ENCODE measurements at regions not wholly inside any gene's neighbourhood (a gene's known extent, or its start where the extent isn't known, plus 50 kb on each side); places are given as distances from the start of the nearest gene placed in this dataset.

DNA sequence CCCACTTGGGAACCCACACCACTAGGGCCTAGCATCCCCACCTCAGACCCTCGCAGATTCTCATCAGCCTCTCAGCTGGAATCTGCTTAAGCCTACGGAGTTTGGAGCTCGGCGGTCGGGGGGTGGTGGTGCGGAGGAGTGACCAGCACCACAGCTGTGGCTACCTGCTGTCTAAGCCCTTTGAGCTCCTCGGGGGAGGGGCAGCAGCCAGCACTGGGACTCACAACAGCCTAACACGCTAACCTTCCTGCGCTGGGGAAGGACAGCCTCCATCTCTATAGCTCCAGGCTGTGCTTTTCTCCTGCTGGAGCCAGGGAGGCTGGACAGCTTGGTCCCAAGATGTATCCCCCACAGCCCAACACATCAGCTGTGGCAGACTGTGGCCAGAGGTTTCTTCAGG lies 281.5 kb downstream of the USP46 start:
- BruUV-seq (replicated peaks): no TSS peak
- no peak overlapping the region for H3K4me3 ChIP-seq (ENCODE audit: insufficient read depth, low read depth, low read length)
- H4K5ac ChIP-seq (ENCODE audit: low read depth, low read length): no peak overlapping the region
- no peak overlapping the region for H3K23ac ChIP-seq (ENCODE audit: low read depth, low read length)
- no peak overlapping the region for H4K8ac ChIP-seq (ENCODE audit: low read depth in 2 of 2, low read length in 2 of 2)
- no peak overlapping the region for H2BK20ac ChIP-seq (ENCODE audit: low read depth, low read length)
- ATAC-seq (ENCODE audit: low read depth): no peak
- no peaks in the 10 kb centered on the region for H3K9me1 ChIP-seq (ENCODE audit: insufficient read depth, low read length)
- WGBS, 2 experiments (ENCODE audit: extremely low coverage in 2 of 2, insufficient read length in 1 of 2): no CpG with 5 or more reads among the region's 9 CpGs
- no peaks in the 10 kb centered on the region for H3K36me3 ChIP-seq (ENCODE audit: control insufficient read depth, insufficient read depth, low read length)
- intact Hi-C loops (cut with micrococcal nuclease): loop anchor here (2.0 to 10.0 kb wide), 5 partner anchors 170 to 990 kb away; partner anchors contain the start of genes RASL11B and SCFD2
- TF ChIP-seq RFX5 (IDR thresholded peaks at IDR 0.05; ENCODE audit: low read depth, low read length): no peak
- TF ChIP-seq CEBPB (IDR thresholded peaks at IDR 0.05; ENCODE audit: low read depth, low read length): no peak
- TF ChIP-seq MXI1 (IDR thresholded peaks at IDR 0.05; ENCODE audit: borderline replicate concordance, low read depth, low read length): no peak
- TF ChIP-seq, protein P1, sequence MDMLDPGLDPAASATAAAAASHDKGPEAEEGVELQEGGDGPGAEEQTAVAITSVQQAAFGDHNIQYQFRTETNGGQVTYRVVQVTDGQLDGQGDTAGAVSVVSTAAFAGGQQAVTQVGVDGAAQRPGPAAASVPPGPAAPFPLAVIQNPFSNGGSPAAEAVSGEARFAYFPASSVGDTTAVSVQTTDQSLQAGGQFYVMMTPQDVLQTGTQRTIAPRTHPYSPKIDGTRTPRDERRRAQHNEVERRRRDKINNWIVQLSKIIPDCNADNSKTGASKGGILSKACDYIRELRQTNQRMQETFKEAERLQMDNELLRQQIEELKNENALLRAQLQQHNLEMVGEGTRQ (IDR thresholded peaks at IDR 0.05; ENCODE audit: low read depth, low read length): no peak
- TF ChIP-seq, protein P2, sequence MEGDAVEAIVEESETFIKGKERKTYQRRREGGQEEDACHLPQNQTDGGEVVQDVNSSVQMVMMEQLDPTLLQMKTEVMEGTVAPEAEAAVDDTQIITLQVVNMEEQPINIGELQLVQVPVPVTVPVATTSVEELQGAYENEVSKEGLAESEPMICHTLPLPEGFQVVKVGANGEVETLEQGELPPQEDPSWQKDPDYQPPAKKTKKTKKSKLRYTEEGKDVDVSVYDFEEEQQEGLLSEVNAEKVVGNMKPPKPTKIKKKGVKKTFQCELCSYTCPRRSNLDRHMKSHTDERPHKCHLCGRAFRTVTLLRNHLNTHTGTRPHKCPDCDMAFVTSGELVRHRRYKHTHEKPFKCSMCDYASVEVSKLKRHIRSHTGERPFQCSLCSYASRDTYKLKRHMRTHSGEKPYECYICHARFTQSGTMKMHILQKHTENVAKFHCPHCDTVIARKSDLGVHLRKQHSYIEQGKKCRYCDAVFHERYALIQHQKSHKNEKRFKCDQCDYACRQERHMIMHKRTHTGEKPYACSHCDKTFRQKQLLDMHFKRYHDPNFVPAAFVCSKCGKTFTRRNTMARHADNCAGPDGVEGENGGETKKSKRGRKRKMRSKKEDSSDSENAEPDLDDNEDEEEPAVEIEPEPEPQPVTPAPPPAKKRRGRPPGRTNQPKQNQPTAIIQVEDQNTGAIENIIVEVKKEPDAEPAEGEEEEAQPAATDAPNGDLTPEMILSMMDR (conservative IDR thresholded peaks at IDR 0.05; ENCODE audit: low read depth, low read length): no peak
- no peak for TF ChIP-seq FOS (IDR thresholded peaks at IDR 0.05; ENCODE audit: low read depth, low read length)
- TF ChIP-seq RCOR1 (IDR thresholded peaks at IDR 0.05; ENCODE audit: insufficient replicate concordance, low read length): no peak
- TF ChIP-seq MAZ (IDR thresholded peaks at IDR 0.05; ENCODE audit: borderline replicate concordance, low read depth, low read length): no peak
- TF ChIP-seq MAFK (IDR thresholded peaks at IDR 0.05; ENCODE audit: low read depth, low read length): no peak
- no peak for TF ChIP-seq CHD1 (IDR thresholded peaks at IDR 0.05; ENCODE audit: low read depth, low read length)
- TF ChIP-seq RAD21 (IDR thresholded peaks at IDR 0.05; ENCODE audit: low read length): no peak
- TF ChIP-seq, protein P3, sequence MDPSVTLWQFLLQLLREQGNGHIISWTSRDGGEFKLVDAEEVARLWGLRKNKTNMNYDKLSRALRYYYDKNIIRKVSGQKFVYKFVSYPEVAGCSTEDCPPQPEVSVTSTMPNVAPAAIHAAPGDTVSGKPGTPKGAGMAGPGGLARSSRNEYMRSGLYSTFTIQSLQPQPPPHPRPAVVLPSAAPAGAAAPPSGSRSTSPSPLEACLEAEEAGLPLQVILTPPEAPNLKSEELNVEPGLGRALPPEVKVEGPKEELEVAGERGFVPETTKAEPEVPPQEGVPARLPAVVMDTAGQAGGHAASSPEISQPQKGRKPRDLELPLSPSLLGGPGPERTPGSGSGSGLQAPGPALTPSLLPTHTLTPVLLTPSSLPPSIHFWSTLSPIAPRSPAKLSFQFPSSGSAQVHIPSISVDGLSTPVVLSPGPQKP (IDR thresholded peaks at IDR 0.05; ENCODE audit: borderline replicate concordance, low read depth, low read length): no peak
- no peak for TF ChIP-seq SMC3 (IDR thresholded peaks at IDR 0.05; ENCODE audit: low read depth, low read length)
- no peak for TF ChIP-seq NFE2L2 (IDR thresholded peaks at IDR 0.05; ENCODE audit: low read depth, low read length)
- TF ChIP-seq POLR2A (IDR thresholded peaks at IDR 0.05; ENCODE audit: low read depth, low read length): no peak
- no peak for TF ChIP-seq BHLHE40 (IDR thresholded peaks at IDR 0.05; ENCODE audit: low read depth, low read length)
- no peak overlapping the region for H2BK5ac ChIP-seq (ENCODE audit: low read depth, low read length, poor library complexity, severe bottlenecking)
- H3K4ac ChIP-seq (ENCODE audit: low read depth, low read length): no peak overlapping the region
- H3K14ac ChIP-seq (replicated peaks; ENCODE audit: low read depth, low read length): no peak overlapping the region
- no peak overlapping the region for H2AK5ac ChIP-seq (ENCODE audit: low read depth, low read length)
- in situ Hi-C loops (cut with MboI; ENCODE audit: low sequenced_read_pairs): loop anchor here (5.0 to 10.0 kb wide), 4 partner anchors 287 to 1847 kb away; partner anchors contain the start of genes FIP1L1 and PDGFRA
- H4K91ac ChIP-seq (ENCODE audit: insufficient read depth, low read depth, low read length): no peak overlapping the region
- no peak overlapping the region for H3K56ac ChIP-seq (ENCODE audit: extremely low read depth, insufficient read depth, low read length)
- no peak overlapping the region for H2BK120ac ChIP-seq (ENCODE audit: low read depth, low read length)
- no peaks in the 10 kb centered on the region for H4K20me1 ChIP-seq (ENCODE audit: insufficient read depth, low read length)
- H3K4me1 ChIP-seq (ENCODE audit: control insufficient read depth, insufficient read depth, low read length): no peaks in the 10 kb centered on the region
- no peak overlapping the region for H2BK15ac ChIP-seq (ENCODE audit: low read depth, low read length)
- ChIA-PET POLR2A (ENCODE audit: unreplicated experiment) (no interaction called here), CTCF (no interaction called here)
- H3K9ac ChIP-seq (ENCODE audit: low read depth, low read length): no peak overlapping the region
- peaks cover 9% of the 10 kb centered on the region for H3K27me3 ChIP-seq (ENCODE audit: control insufficient read depth, insufficient read depth, low read length)
- no peak overlapping the region for H2AFZ ChIP-seq (replicated peaks; ENCODE audit: low read length, poor library complexity)
- DNase-seq: no peak
- H3K4me2 ChIP-seq (ENCODE audit: low read depth, low read length): no peak overlapping the region
- dilution Hi-C loops (cut with HindIII; ENCODE audit: low sequenced_read_pairs, unreplicated experiment): no loop called here
- no peak overlapping the region for H3K27ac ChIP-seq (ENCODE audit: insufficient read depth, low read length)
- H3K79me1 ChIP-seq (ENCODE audit: low read depth in 1 of 2, low read length in 2 of 2): no peaks in the 10 kb centered on the region
- no peak overlapping the region for H2AK9ac ChIP-seq (replicated peaks; ENCODE audit: low read depth, low read length, poor library complexity)
- H3K18ac ChIP-seq (ENCODE audit: low read depth, low read length): no peak overlapping the region
- H3K9me3 ChIP-seq (ENCODE audit: control insufficient read depth, insufficient read depth, low read length): no peaks in the 10 kb centered on the region
